ENCODE measurements at regions not wholly inside any gene's neighbourhood (a gene's known extent, or its start where the extent isn't known, plus 50 kb on each side); places are given as distances from the start of the nearest gene placed in this dataset.

DNA sequence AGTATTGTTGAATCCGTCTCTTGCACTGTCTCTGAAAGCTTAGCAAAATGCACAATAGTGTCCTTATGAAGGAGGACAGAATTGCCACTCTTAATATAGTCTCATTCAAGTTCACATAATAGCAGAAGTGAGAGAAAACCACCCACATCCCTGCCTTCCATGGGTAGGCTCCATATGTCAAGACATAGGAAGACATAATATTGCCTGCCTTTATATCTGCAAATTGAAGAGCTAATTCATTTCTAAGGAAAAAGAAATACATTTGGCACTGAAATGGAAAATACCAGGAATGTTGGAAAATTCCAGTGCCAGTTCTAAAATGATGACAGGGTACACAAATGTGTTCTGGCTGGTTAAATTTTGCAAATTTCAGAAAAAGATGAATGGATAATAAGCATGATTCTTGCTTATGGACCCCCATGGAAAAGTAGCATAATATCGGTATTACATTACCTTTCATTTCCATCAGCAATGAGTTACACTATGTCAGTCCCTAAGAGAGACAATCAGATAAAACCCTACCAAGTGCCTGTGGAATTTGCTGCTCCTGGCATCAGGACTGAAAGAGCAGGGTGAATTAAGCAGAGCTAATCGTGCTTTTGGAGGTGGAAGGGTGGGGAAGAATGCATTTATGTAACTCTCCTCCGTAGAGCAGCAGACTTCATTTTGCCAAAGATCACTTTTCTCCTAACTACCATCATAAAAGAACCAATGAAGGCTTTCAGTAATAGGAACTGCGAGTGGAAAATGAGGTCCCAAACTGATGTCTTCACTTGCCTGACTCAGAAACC lies 312.6 kb downstream of the FGFR2 start:
- DNase-seq, result no peak

DNA sequence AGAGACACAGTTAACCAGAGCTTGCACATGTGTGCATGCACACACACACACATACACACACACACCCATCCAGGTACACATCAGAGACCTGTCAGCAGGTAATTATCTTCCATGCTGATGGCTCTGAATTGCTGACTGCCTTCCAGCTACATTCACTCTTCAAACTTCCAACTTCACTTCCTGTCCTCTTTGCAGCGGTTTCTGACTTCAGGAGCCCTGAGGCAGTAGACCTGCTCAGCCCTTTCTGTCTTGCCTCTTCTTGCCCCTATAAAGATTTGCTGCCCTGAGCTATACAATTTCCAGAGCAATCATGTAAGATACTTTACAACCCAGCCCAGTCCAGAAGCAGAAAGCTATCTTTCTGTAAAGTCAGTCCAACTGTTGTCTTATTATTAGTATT lies 310.2 kb downstream of the FGFR2 start:
- DNase-seq, result no peak

DNA sequence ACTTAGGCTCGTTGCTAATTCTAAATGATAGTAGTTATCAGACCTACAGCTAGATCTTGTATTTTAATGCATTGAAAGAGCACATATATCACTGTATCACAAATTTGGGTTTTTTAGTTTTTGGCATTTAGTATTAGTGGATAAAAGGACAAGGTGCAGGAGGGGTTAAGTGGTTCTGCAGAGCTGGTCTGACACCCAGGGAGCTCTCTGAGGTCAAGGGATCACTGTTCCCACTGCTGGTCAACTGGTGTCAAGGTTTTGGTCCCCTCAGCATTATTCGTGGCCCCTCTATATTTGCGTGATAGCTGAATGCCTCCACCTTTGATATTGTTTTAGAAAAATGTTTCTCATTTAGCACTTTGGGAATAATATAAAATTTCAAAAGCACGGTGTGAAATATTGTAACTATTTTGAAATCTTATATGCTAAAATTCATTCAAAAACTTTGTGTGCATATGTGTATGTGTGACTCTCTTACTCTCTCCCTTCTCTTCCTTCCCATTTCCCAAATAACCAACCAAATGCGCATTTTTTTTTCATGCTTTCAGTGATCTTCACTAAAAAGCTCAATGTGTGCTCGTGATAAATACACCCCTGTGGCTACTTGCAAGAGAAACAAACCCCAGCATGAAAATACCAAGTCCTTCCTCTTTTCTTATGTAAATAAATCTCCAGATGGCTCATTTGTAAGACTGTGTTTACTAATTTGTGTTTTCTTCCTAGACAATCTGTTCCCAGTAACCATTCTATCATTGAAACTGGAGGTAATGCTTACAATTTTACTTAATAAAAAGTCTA lies 309.2 kb downstream of the FGFR2 start:
- DNase-seq, result no peak

DNA sequence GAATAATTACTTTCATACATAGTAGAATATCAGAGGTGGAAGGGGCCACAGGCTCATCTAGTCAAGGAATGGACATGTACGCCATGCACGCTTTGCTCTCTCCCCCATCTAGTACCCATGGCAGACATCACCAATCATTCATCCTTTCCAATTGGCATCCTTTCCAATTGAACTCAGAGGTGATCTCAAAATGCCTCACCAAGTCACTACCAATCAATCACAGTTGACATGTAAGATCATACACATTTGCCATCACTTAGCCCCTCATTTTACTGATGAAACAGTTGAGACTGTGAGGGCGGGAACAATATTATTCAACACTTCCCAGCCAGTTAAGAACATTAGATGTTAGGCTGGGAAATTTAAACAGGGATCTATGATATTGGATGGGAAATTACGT lies 308.4 kb downstream of the FGFR2 start:
- DNase-seq, result no peak

DNA sequence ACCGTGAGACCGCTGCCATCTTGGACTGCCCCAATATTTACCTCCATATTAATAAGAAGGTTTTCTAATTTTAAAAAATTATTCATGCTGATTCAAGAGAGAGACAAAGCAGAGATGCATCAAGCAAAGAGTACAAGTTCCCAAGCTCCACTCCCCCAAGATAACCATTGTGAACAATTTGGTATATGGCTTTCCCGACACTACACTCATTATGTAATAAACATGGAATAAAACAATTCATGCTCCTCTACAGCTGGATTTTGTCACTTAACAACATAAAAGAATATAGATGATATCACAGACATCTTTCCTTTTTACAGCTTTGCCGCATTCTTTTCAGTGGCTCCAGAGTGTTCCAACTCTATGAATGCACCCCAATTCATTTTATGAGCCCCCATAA lies 307.6 kb downstream of the FGFR2 start:
- no peak for DNase-seq

DNA sequence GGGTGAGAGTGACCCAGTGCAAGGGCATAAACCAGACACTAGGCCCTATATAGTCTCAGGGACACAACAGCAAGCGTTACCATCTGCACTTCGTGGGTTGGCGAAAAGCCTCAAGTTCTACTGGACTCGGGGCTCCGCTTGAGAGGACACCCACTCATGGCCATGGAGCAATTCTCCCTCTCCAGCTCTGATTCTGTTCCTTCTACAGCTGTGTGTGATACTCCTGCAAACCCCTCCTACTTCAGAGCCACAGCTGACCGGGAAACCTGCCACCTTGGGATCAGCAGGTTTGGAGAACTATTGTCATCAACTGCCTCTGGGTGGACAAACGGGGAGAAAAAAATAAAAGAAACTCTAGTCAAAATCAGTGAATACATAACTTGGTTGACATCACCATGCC lies 306.9 kb downstream of the FGFR2 start:
- DNase-seq, result no peak

DNA sequence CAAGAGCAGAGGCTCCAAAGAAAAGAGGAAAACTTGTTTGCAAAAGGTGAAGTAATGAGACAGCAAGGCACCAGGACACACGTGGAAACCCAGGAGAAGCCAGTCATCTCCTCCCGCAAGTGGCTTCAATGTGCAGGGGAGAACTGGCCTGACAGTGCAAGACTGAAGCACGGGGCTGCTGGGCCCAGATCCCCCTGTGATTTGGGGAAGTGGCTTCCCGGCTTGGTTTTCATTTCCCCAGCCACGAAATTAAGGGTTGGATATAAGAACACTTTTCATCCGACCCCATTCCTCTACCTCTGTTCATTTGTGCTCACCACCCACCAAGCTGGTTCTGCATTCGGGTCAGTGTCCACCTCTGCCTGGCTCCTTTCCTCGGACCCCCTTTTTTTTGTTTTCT lies 306.4 kb downstream of the FGFR2 start:
- no peak for DNase-seq

DNA sequence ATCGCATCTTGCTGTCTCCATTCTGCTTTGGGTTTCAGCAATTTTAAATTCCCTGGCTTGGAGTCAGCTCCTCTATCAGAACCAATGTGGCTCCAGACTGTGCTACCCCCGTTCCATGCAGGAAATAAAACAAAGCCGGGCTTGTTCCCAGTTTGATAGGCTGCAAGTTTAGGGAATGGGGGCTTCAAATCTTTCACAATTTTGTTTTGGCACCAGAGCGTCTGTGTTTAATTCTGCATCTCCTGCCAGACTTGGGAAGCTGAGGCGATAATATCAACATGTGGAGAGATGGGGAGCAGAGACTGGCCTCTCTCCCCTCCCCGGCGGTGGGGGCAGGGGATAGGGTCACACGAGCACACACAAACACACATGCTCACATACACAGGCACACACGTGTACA lies 305.9 kb downstream of the FGFR2 start:
- DNase-seq, result no peak

DNA sequence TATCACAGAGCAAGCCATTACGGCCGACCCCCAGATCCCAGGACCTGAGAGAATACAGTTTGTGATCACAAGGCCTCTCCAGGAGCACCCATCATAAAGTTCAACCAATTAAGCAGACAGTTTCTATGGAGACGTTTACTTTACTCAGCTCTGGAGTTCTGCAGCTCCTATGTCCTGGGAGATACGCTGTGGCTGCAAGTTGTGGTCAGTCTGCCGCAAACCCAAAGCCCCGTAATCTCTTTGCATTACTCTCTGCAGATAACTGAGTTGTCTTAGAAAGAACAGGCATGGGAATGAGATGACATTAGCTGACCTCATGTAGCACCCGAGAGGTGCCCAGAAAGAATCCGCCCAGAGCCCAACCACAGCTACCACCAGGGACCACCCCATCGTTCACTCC lies 305.1 kb downstream of the FGFR2 start:
- DNase-seq, result no peak

DNA sequence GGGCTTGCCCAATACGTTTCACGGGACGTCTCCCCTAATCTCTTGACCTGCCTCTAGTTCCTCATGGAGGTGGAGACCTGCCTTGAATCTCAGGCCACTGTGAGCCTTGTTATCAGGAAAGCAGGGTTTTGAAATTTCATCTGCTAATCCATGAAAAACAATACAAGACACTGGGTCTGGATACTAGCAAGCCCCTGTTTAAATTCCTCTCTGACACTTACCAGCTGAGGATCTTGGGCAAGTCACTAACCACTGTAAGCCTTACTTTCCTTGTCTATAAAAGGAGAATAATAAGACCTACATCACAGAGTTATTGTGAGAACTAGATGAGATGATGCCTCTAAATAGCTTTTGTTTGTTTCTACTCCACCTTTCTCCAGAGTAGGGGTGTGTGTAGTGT lies 303.6 kb downstream of the FGFR2 start:
- no peak for DNase-seq

DNA sequence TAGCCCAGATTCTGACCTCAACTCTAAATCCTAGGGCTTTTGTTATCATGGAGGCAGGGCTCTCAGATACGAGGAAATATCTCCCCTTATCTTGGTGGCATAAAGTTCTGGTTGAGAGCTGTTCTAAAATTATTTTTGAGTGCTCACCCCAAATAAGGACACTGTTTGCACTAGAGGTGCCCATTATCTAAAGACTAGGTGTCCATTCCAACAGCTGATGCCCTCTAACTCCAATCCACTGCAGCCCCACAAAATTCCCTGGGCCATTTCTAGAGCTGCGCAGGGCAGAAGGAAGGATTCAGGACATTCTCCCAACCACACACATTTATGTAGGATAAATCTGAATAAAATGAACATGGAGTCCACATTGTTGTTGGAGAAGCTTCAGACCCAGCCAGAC lies 301.9 kb downstream of the FGFR2 start:
- DNase-seq, result no peak

DNA sequence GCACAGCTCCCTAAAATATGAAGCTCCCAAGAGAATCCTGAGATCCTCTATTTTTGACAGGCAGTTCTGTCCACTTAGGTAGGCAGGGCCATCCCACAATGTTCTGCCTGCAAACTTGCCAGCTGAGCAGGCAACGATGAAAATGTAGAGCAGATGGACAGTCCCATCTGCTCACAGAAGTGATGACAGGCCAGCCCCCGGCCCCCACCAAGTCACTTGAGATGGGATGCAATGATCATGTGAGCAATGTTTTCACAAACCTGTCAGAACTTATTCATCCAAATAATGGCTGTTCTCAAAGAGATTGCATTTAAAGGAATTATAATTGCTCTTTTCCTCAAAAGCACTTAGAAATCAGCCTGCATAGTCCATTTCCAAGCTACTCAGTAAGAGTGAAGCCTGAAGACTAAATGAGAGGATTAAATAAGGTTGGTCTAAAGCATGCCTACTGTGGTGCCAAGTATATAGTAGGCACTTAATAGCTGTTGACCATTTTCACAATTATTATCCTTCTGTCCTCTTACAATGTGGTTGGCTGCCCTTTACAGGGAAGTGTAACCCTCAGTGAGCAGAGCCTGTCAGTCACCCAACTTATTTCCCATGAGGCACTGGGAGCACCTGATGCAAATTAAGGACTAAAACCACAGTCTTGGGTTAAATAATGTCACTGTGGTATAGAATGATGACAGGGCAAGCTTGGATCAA lies 301.2 kb downstream of the FGFR2 start:
- no peak for DNase-seq

DNA sequence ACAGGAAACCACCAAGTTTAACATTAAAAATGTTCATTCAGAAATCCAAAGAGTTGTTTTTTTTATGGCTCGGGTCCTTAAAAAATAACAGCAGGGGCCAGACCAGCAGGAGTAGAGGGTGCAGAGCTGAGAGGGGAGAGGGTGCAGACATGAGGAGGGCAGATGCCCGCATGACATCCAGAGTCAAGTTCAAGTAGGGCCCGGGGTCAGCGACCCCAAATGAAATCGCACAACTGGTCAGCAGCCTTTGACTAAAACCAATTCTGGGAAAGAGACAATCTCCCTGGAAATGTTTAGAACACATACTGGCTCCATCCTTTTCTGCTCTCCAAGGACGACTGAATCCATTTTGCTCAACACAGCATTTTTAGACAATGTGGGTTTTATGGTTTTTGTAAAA lies 297.5 kb downstream of the FGFR2 start:
- DNase-seq, result no peak

DNA sequence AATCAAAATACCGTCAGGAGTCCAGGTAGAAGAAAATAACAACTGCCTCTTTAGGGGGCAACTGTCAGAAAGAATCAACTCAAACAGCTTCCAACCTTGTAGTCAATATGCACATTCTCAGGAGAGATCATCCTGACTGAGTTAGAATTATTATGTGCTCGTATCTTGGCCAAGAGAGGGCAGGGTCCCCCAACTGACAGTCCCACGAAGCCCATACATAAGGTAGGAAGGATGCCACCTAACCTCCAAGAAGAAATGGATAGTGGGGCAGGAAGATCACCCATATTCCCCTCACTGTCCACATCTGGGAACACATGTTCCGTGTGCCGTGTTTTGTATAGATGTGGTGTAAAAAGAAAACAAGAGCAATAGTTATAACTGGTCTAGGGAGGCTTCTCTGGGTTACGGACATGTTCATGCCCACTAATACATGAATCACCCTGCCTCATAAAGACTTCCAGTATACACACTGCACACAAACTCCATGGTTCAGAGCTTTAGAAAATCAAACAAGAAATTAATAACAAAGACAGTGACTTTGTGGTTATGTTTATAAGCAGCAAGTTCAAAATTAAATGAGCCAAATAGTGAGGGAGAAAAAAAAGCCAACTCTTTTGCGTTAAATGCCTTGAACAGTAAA lies 295.6 kb downstream of the FGFR2 start:
- DNase-seq, result no peak

DNA sequence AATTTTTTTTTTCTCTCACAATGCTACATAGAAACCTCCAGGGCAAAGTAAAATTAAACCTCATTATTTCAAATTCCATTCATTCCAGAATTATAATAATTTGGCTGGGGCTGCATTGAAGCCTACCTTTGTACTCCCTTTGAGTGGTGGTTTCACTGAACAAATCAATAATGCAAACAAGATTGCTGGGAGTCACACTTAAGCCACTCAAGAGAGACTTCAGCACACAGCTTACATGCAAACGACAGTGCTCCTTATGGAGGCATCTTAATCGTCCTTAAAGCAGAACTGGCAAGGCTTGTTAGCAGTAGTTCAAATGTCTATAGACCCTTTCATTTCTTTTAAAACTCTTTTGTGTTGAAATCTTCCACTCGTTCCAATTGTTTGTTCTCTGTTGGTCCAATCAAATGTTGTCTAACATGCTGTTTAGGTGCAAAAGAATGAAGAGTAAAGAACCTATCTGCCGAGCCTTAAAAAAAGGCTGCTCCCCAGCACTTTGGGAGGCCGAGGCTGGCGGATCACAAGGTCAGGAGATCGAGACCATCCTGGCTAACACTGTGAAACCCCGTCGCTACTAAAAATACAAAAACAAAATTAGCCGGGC lies 294.9 kb downstream of the FGFR2 start:
- no peak for DNase-seq

DNA sequence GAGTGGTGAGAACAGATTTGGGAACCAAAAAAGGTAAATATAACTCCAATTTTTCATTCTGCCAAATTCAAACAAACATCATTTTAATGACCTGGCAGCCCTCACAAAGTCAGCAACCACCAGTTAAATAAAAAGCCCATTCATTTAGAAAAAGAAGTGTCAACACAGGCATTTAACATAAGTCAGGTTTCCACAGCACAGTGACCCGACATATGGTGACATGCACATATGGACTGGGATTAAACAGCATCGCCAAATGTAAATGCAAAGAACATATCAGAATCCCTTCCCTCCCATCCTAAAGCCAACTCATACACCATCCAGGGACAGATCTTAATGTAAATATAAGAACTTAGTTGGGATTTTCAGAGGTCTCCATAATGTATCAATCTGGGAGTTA lies 293.2 kb downstream of the FGFR2 start:
- no peak for DNase-seq

DNA sequence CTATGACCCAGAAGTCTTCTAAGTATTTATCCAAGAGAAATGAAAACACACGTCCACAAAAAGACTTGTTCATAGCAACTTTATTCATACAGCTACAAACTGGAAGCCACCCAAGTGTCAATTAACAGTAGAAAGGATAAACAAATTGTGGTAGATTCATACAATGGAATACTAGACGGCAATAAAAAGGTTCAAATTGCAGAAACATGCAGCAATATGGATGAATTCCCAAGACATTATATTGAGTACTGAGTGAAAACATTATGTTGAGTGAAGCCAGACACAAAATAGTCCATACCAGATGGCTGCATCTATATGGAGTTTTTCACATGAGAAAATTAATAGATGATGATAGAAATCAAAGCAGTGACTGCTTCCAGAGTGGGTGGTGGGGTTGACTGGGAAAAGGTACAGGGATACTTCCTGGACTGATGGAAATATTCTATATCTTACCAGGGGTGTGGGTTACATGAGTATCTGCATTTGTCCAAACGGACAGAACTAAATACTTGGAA lies 292.0 kb downstream of the FGFR2 start:
- DNase-seq, result no peak

DNA sequence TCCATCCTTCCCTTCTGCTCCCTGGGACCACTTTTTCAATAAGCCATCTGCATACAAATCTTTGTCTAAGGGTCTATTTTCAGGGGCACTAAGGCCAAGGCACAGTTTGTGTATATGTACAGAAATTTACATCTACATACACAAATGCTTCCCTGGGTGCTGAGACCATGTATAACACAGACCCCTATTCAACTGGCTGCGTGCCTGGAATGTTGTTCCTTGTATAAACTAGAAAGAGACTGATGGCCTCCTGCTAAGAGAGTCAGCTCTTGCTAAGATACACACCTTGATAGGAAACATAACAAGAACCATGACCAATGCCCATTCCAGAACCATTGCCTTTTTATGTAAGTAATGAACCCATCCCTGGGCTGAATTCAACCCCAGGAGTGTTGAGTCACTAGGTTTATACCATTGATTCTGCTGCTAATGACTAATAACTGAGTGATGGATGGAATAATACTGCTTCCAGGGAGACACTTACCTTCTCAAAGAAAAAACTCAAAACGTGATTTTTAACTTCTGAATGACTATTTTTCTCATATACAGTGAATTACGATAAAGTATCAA lies 290.7 kb downstream of the FGFR2 start:
- DNase-seq, result no peak

DNA sequence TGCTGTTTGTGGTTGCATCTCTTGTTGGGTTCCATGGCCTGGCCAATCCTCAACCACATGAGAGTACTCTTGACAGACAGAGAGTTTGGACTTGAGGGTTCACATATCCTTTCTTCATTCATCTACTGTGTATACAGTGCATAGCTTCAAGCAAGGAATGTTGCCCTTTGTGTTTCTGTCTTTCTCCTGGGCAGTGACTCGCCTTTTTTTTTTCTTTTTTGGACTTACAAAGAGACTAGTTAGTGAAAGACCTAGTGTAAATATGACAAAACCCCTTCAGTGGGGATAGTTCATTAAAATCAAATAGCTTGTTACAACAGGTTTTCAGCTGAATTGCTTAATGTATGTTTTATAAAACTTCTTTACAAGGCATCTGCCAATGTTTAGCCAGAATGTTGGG lies 290.2 kb downstream of the FGFR2 start:
- DNase-seq, result no peak

DNA sequence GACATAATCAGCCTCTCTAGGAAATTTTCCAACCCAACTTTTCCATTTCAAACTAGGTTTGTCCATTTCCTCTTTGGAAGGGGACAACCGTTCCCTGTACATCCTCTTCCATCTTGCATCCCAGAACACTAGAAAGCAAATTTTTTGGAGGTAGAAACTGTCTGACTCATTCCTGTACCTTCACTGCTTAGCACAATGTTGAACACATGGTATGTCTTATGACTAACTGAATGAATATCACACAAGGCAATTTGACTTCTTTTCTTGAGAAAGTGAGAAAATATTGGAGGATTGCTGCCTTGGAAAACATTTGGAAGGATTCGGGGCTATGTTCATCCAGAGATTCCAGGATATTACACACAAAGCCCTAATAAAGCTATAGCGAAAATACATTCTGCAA lies 289.1 kb downstream of the FGFR2 start:
- DNase-seq, result no peak

DNA sequence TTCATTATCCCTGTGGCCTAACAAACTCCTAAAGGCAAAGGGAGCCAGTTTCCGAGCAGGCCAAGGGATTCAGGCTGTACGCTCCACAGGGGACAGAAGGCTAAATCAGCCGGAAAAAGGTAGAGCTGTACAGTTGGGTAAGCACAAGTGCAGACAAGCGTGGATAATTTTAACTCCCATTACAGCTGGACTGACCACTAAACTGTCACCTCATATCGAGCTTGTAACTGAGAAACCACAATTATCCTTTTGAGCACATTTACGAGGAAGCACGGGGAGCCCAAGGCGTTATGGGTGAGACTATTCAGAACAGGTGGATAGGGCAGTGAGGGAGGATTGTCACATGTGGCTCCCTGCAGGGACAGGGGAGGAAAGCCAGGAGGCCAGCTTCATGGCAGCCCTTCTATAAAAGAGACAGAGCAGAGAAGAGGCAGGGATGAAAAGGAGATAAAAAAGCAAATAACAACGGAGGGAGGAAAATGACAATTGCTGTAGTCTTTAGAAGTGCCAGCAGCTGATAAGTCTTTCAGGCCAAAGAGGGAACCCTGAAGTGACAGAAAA lies 288.0 kb downstream of the FGFR2 start:
- DNase-seq, result no peak

DNA sequence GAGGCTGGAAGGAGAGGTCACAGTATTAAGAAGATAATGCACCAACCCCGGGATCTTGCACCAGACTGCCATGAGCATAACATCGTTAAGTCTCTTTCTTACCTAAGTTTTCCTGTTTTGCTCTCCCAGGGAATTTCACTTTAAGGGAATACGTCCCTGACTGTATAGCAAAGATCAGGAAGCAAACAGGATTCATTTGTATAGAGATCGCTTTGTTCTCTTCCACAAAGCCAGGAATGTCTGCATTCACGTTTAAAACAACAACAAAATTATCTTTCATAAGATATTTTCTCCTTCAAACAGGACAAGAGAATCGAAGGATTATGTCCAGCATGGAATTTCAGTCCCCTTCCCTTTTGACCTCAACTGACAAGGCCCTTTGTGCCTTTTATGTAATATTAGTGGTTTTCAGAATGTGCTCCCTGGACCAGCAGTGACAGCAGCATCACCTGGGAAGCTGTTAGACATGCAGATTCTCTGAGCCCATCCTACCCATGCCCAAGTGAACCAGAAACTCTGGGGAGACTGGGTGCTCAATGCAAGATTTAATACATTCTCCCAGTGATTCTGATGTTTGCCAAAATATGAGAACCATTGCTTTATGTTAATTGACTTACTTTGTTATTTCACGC lies 286.3 kb downstream of the FGFR2 start:
- DNase-seq, result no peak

All from activated CD4-positive, alpha-beta T cell treated with anti-CD3 and anti-CD28 coated beads, Interleukin-2, amount 50 U/mL, for 16 hours (primary cell).